GM06990 (cell line): ENCODE measurements at regions not wholly inside any gene's neighbourhood (a gene's known extent, or its start where the extent isn't known, plus 50 kb on each side); places are given as distances from the start of the nearest gene placed in this dataset.

Experiments
- DNase-seq: peaks from one replicate; pipeline ENCODE4 v3.0.0-alpha.2; 2011; ENCODE audit not compliant: insufficient read length; ENCODE audit errors: extremely low read depth
- H3K27me3 ChIP-seq: replicated peaks from 2 replicates; pipeline ENCODE4 v1.6.0; 2011; ENCODE audit warnings: low read length; ENCODE audit not compliant: control insufficient read depth, insufficient read depth
- H3K36me3 ChIP-seq: 2 replicates; pipeline ENCODE4 v1.5.1; 2011; ENCODE audit warnings: low read length; ENCODE audit not compliant: control insufficient read depth, insufficient read depth
- H3K4me3 ChIP-seq: replicated peaks from 2 replicates; pipeline ENCODE4 v1.5.1; 2011; ENCODE audit warnings: low read depth, mild to moderate bottlenecking, control low read depth, low read length
- CTCF ChIP-seq: IDR thresholded peaks from 2 replicates; pipeline ENCODE4 v1.5.1; 2011; ENCODE audit warnings: low read length, control low read depth, mild to moderate bottlenecking, inconsistent platforms; ENCODE audit not compliant: insufficient read depth, poor library complexity, severe bottlenecking

- H3K36me3 ChIP-seq = no peaks in the 10 kb centered on the region
- no peak overlapping the region for H3K4me3 ChIP-seq
- TF ChIP-seq CTCF = no peak
- DNase-seq = no peak
- no peaks in the 10 kb centered on the region for H3K27me3 ChIP-seq
Measured at GRCh38 chr3:106573605-106574004, 704.8 kb upstream of the CBLB start.

GRCh38 chr3:106575029-106575428 is 706.2 kb upstream of the CBLB start:
- H3K36me3 ChIP-seq = no peaks in the 10 kb centered on the region
- DNase-seq = no peak
- no peak overlapping the region for H3K4me3 ChIP-seq
- H3K27me3 ChIP-seq = no peaks in the 10 kb centered on the region
- TF ChIP-seq CTCF = no peak

GRCh38 chr3:106577241-106577640 is 708.4 kb upstream of the CBLB start:
- DNase-seq = no peak
- H3K4me3 ChIP-seq = no peak overlapping the region
- TF ChIP-seq CTCF = no peak
- no peaks in the 10 kb centered on the region for H3K36me3 ChIP-seq
- H3K27me3 ChIP-seq = no peaks in the 10 kb centered on the region

- DNase-seq = no peak
- Histone ChIP-seq H3K36me3 (no peaks in the 10 kb centered on the region), H3K4me3 (no peak overlapping the region), H3K27me3 (no peaks in the 10 kb centered on the region)
- no peak for TF ChIP-seq CTCF
Measured at GRCh38 chr3:106578911-106579310, 710.1 kb upstream of the CBLB start.

- no peaks in the 10 kb centered on the region for H3K27me3 ChIP-seq
- H3K36me3 ChIP-seq = no peaks in the 10 kb centered on the region
- no peak for DNase-seq
- no peak overlapping the region for H3K4me3 ChIP-seq
- TF ChIP-seq CTCF = no peak
Measured at GRCh38 chr3:106582151-106582550, 713.3 kb upstream of the CBLB start.

- no peak for DNase-seq
- no peaks in the 10 kb centered on the region for H3K36me3 ChIP-seq
- TF ChIP-seq CTCF = no peak
- no peaks in the 10 kb centered on the region for H3K27me3 ChIP-seq
- H3K4me3 ChIP-seq = no peak overlapping the region
Measured at GRCh38 chr3:106587551-106587950, 718.7 kb upstream of the CBLB start.
